ENCODE measurements at regions not wholly inside any gene's neighbourhood (a gene's known extent, or its start where the extent isn't known, plus 50 kb on each side); places are given as distances from the start of the nearest gene placed in this dataset.

DNA sequence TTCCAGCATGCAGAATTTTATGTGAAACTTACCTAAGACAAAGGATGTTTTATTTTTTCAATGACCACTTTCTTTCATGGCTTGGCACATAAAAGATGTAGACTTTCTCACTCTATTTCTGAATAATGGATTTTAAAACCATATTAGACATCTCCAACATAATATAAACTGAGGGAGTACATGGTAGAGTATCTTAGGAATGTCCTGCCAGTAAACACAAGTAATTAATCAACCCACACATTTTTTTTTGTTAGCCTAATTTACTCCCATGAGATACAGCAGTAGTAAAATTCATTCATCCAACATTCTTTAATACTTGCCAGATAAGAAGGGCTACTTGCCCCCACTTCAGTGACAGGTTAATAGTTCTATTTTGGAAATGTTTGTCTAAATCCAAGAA lies 235.4 kb upstream of the ADAMTS5 start:
- no peak overlapping the region for H3K4me3 ChIP-seq (ENCODE audit: low read depth, low read length)
- TF ChIP-seq, protein P1, sequence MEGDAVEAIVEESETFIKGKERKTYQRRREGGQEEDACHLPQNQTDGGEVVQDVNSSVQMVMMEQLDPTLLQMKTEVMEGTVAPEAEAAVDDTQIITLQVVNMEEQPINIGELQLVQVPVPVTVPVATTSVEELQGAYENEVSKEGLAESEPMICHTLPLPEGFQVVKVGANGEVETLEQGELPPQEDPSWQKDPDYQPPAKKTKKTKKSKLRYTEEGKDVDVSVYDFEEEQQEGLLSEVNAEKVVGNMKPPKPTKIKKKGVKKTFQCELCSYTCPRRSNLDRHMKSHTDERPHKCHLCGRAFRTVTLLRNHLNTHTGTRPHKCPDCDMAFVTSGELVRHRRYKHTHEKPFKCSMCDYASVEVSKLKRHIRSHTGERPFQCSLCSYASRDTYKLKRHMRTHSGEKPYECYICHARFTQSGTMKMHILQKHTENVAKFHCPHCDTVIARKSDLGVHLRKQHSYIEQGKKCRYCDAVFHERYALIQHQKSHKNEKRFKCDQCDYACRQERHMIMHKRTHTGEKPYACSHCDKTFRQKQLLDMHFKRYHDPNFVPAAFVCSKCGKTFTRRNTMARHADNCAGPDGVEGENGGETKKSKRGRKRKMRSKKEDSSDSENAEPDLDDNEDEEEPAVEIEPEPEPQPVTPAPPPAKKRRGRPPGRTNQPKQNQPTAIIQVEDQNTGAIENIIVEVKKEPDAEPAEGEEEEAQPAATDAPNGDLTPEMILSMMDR (IDR thresholded peaks at IDR 0.05; ENCODE audit: borderline replicate concordance, insufficient read depth, low read depth, low read length) = no peak

DNA sequence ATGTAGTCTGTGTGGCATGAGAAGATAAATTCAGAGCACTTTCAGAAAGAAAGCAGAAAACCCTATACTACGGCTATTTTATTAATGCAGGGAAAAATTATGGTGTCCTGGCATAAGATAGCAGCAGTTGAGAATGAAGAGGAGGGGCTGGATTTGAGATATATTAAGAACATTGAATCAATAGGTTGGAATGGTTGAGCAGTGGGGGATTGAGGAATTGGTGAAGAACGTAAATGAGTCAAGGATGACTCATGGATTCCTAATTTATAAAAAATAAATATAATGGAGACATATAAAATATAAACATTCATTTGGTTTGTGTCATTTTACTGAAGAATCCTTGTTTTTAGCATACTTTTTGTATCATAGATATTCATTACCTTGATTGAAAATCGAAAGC lies 234.3 kb upstream of the ADAMTS5 start:
- TF ChIP-seq, protein P1 (IDR thresholded peaks at IDR 0.05; ENCODE audit: borderline replicate concordance, insufficient read depth, low read depth, low read length) = no peak
- H3K4me3 ChIP-seq (ENCODE audit: low read depth, low read length) = no peak overlapping the region

DNA sequence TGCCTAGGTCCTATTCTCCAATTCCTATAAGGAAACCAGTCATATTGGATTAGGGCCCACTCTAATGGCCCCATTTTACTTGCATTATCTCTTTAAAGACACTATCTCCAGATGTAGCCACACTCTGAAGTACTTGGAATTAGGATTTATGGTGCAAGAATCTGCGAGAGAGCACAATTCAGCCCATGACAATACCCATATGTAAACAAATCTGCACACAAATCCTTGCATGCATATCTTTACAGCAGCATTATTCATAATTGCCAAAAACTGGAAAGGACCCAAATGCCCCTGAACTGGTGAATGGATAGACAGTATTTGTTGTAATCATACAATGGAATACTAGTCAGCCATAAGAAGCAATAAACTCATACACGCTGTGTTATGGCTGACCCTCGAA lies 229.8 kb upstream of the ADAMTS5 start:
- H3K4me3 ChIP-seq (ENCODE audit: low read depth, low read length) = no peak overlapping the region
- TF ChIP-seq, protein P1 (IDR thresholded peaks at IDR 0.05; ENCODE audit: borderline replicate concordance, insufficient read depth, low read depth, low read length) = no peak

DNA sequence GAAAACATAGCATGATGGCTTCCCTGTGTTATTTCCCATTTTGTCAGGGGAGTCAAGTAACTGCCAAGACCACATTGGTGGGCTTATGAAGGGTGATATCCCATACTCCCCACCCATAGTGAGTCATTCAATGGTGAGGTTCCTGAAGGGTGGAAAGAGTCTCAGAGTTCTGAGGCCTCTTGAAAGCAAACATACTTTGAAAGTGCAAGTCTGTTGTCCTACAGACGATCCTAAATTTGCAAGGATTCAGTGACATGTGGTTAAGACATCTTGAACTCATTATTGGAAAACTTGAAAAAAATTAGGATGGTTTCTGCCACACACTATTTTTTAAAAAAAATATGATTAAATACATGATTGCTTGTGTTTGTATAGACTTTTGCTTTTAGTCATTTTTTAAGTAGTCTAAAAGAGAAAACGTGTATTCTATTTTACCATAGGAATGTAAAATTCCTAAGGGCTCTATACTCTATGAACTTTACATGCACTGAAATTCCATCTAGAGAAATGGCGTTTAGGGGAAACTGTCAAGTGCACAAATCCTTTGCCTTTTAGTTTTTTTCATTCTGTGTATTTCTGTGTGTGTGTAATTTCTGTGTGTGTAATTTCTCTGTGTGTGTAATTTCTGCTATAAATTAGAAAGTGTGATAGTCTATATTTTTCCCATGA lies 225.5 kb upstream of the ADAMTS5 start:
- no peak overlapping the region for H3K4me3 ChIP-seq (ENCODE audit: low read depth, low read length)
- TF ChIP-seq, protein P1 (IDR thresholded peaks at IDR 0.05; ENCODE audit: borderline replicate concordance, insufficient read depth, low read depth, low read length) = no peak

DNA sequence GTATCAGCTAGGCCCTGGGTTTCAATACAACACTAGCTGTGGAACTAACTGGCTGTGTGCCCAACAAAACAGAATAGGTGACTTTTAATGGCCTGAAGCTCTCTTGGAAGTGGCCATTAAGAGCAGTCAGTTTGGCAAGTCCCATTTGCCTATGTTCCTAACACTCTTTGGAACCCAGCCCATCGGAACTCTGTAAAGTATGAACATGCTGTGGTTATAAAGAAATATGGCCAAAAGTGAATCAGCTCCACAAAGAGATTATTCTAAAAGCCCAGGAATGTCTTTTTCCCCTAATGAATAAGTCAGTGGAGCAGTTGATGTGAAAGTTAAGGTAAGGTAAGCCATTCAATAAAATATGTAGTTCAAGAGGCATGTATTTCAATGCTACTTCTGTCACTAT lies 223.7 kb upstream of the ADAMTS5 start:
- TF ChIP-seq, protein P1 (IDR thresholded peaks at IDR 0.05; ENCODE audit: borderline replicate concordance, insufficient read depth, low read depth, low read length) = no peak

DNA sequence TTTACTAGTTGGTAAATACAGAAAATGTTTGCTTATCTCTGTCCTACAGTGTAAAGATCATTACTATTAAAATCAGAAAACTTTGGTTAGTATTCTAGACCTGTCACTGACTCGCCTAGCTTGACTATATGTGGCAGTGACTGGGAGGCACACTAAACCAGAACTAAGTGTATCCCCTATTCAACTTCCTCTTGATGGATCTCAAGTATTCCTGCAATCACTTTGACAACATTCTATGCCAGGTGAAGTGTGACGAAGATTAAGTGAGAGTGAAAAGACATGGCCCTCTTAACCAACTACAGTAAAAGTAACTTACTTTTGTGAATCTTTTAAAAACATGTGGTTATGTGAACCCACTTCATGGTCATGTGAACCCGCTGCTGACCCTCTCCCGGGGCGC lies 223.0 kb upstream of the ADAMTS5 start:
- TF ChIP-seq, protein P1 (IDR thresholded peaks at IDR 0.05; ENCODE audit: borderline replicate concordance, insufficient read depth, low read depth, low read length) = no peak
- H3K4me3 ChIP-seq (ENCODE audit: low read depth, low read length) = no peak overlapping the region

More for the DNA sequence above, 223.7 kb upstream of the ADAMTS5 start:
- no peak overlapping the region for H3K4me3 ChIP-seq (ENCODE audit: low read depth, low read length)

DNA sequence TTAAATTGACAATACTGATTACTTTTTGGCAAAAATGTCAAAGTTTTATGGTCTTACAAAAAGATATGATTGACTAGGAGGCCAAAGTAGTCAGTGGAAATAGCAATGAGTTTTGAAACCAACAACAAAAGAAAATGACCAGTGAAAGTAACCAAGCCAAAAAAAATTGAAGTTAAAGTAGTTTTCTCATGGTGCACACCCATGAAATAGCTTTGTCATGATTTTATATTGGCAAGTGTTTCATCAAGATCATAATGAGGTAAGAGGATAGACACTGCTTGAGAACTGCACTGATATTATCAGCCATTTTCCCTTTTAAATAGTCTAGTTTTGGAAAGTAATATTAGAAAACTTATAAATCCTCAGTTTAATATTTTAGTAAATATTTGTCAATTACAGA lies 206.2 kb upstream of the ADAMTS5 start:
- TF ChIP-seq, protein P1 (IDR thresholded peaks at IDR 0.05; ENCODE audit: borderline replicate concordance, insufficient read depth, low read depth, low read length) = no peak

More for the DNA sequence above, 206.2 kb upstream of the ADAMTS5 start:
- H3K4me3 ChIP-seq (ENCODE audit: low read depth, low read length) = no peak overlapping the region
